GM23338 (cell line): ENCODE measurements at regions not wholly inside any gene's neighbourhood (a gene's known extent, or its start where the extent isn't known, plus 50 kb on each side); places are given as distances from the start of the nearest gene placed in this dataset.

Experiments
- ATAC-seq: fragments of 200-7000 bp; cut with Tn5 transposase; 3 replicates; pipeline ENCODE4 v1.9.1; 2020
- DNase-seq: peaks from one replicate; pipeline ENCODE4 v3.0.0-alpha.2; 2015; ENCODE audit warnings: low spot score
- H2AFZ ChIP-seq: fragments of 200-600 bp; sonication (generic); 2 replicates; pipeline ENCODE4 v1.8.0; 2016; ENCODE audit warnings: antibody characterized with exemption, mild to moderate bottlenecking, moderate library complexity
- H3F3A ChIP-seq: fragments of 200-600 bp; sonication (generic); replicated peaks from 2 replicates; pipeline ENCODE4 v1.8.0; 2017; ENCODE audit warnings: antibody characterized with exemption, mixed run types, low read depth
- H3K27ac ChIP-seq: fragments of 200-600 bp; sonication (generic); 2 replicates; pipeline ENCODE4 v1.6.1; 2016; ENCODE audit warnings: low read depth
- H3K27me3 ChIP-seq: fragments of 200-600 bp; sonication (generic); 2 replicates; pipeline ENCODE4 v1.8.0; 2016; ENCODE audit warnings: mild to moderate bottlenecking, mixed run types, moderate library complexity; ENCODE audit not compliant: insufficient read depth
- H3K36me3 ChIP-seq: fragments of 200-600 bp; sonication (generic); 2 replicates; pipeline ENCODE4 v1.8.0; 2016; ENCODE audit warnings: mild to moderate bottlenecking; ENCODE audit not compliant: insufficient read depth
- H3K4me1 ChIP-seq: fragments of 200-600 bp; sonication (generic); 2 replicates; pipeline ENCODE4 v1.8.0; 2016; ENCODE audit warnings: mild to moderate bottlenecking, moderate library complexity; ENCODE audit not compliant: insufficient read depth
- H3K4me2 ChIP-seq: fragments of 200-600 bp; sonication (generic); 2 replicates; pipeline ENCODE4 v1.7.1; 2017; ENCODE audit warnings: mixed run types
- H3K4me3 ChIP-seq: fragments of 200-600 bp; sonication (generic); 2 replicates; pipeline ENCODE4 v1.6.1; 2016; ENCODE audit warnings: mixed run types
- H3K79me2 ChIP-seq: fragments of 200-600 bp; sonication (generic); replicated peaks from 2 replicates; pipeline ENCODE4 v1.8.0; 2017; ENCODE audit warnings: mild to moderate bottlenecking; ENCODE audit not compliant: insufficient read depth
- H3K9me2 ChIP-seq: fragments of 200-600 bp; sonication (generic); 2 replicates; pipeline ENCODE4 v1.8.0; 2017; ENCODE audit not compliant: insufficient read depth
- H4K20me1 ChIP-seq: fragments of 200-600 bp; sonication (generic); replicated peaks from 2 replicates; pipeline ENCODE4 v1.8.0; 2017; ENCODE audit warnings: mild to moderate bottlenecking; ENCODE audit not compliant: insufficient read depth
- H3K27ac Mint-ChIP-seq: 2 replicates; pipeline ENCODE4 v1.8.0; 2020; ENCODE audit warnings: inconsistent platforms, mild to moderate bottlenecking, moderate library complexity, mixed read lengths
- H3K27me3 Mint-ChIP-seq: 3 replicates; pipeline ENCODE4 v1.8.0; 2022; ENCODE audit warnings: low read depth, mild to moderate bottlenecking, moderate library complexity, mixed read lengths, inconsistent platforms; ENCODE audit not compliant: insufficient read depth, poor library complexity
- H3K36me3 Mint-ChIP-seq: 3 replicates; pipeline ENCODE4 v1.8.0; 2021; ENCODE audit warnings: low read depth, mild to moderate bottlenecking, inconsistent platforms, moderate library complexity, mixed read lengths
- H3K4me1 Mint-ChIP-seq: 3 replicates; pipeline ENCODE4 v1.8.0; 2020; ENCODE audit warnings: mild to moderate bottlenecking, inconsistent platforms, mixed read lengths
- H3K4me3 Mint-ChIP-seq: 3 replicates; pipeline ENCODE4 v1.8.0; 2021; ENCODE audit warnings: moderate library complexity, mild to moderate bottlenecking, inconsistent platforms, mixed read lengths
- H3K9me3 Mint-ChIP-seq: 3 replicates; pipeline ENCODE4 v1.8.0; 2020; ENCODE audit warnings: moderate library complexity, mild to moderate bottlenecking, inconsistent platforms, mixed read lengths
- CREB1 ChIP-seq: fragments of 250-450 bp; sonication (Bioruptor Pico); IDR thresholded peaks from 2 replicates; pipeline ENCODE4 v1.5.0; 2020; ENCODE audit warnings: low read depth, mild to moderate bottlenecking, moderate library complexity
- CTCF ChIP-seq, 2 experiments: fragments of 200-600 bp in 1 of 2; sonication (generic) in 1 of 2; conservative IDR thresholded peaks; 2 replicates each; pipeline versions ENCODE4 v1.5.1 to v1.6.1; 2016 to 2017; ENCODE audit warnings: antibody characterized with exemption in 2 of 2, low read depth in 2 of 2, mild to moderate bottlenecking in 2 of 2, moderate library complexity in 1 of 2
- ETS1 ChIP-seq: IDR thresholded peaks from 2 replicates; pipeline ENCODE4 v1.6.1; 2016; ENCODE audit warnings: antibody characterized with exemption
- EZH2 ChIP-seq: fragments of 200-600 bp; sonication (generic); IDR thresholded peaks from one replicate; pipeline ENCODE4 v1.8.0; 2017; ENCODE audit warnings: antibody characterized with exemption, mild to moderate bottlenecking, low read depth; ENCODE audit not compliant: unreplicated experiment
- EZH2phosphoT487 ChIP-seq: fragments of 200-600 bp; sonication (generic); IDR thresholded peaks from one replicate; pipeline ENCODE4 v1.8.1; 2018; ENCODE audit warnings: antibody characterized with exemption; ENCODE audit not compliant: unreplicated experiment
- JUNB ChIP-seq: IDR thresholded peaks from one replicate; pipeline ENCODE4 v1.6.1; 2016; ENCODE audit warnings: antibody characterized with exemption; ENCODE audit not compliant: unreplicated experiment
- NANOG ChIP-seq: IDR thresholded peaks from 2 replicates; pipeline ENCODE4 v1.6.1; 2016; ENCODE audit warnings: antibody characterized with exemption, borderline replicate concordance
- POLR2AphosphoS5 ChIP-seq: IDR thresholded peaks from 2 replicates; pipeline ENCODE4 v1.6.1; 2016; ENCODE audit warnings: antibody characterized with exemption, low read depth
- REST ChIP-seq: IDR thresholded peaks from one replicate; pipeline ENCODE4 v1.6.1; 2018; ENCODE audit warnings: antibody characterized with exemption; ENCODE audit not compliant: unreplicated experiment
- STAT1 ChIP-seq: IDR thresholded peaks from one replicate; pipeline ENCODE4 v1.6.1; 2016; ENCODE audit warnings: antibody characterized with exemption; ENCODE audit not compliant: unreplicated experiment
- ZNF114 ChIP-seq: fragments of 250-450 bp; sonication (Bioruptor Pico); IDR thresholded peaks from 2 replicates; pipeline ENCODE4 v1.5.0; 2020; ENCODE audit warnings: mild to moderate bottlenecking, moderate library complexity
- ZNF331 ChIP-seq: fragments of 250-450 bp; sonication (Bioruptor Pico); IDR thresholded peaks from 2 replicates; pipeline ENCODE4 v1.5.0; 2020; ENCODE audit warnings: low read depth, mild to moderate bottlenecking, moderate library complexity
- ZNF462 ChIP-seq: fragments of 250-450 bp; sonication (Bioruptor Pico); IDR thresholded peaks from 2 replicates; pipeline ENCODE4 v1.5.0; 2020; ENCODE audit warnings: mild to moderate bottlenecking, moderate library complexity

- Histone ChIP-seq H3K27ac (no peak overlapping the region), H3K79me2 (no peaks in the 10 kb centered on the region), H3F3A (no peaks in the 10 kb centered on the region), H3K4me2 (no peak overlapping the region), H3K4me3 (no peak overlapping the region), H3K9me2 (peaks cover 14% of the 10 kb centered on the region), H4K20me1 (no peaks in the 10 kb centered on the region), H2AFZ (no peak overlapping the region), H3K4me1 (no peaks in the 10 kb centered on the region), H3K36me3 (no peaks in the 10 kb centered on the region; the same call in 1 of the 2 replicates), H3K27me3 (no peaks in the 10 kb centered on the region)
- peaks cover 3% of the 10 kb centered on the region; the same call in 2 of the 3 replicates for H3K36me3 Mint-ChIP-seq
- no peak overlapping the region for H3K4me3 Mint-ChIP-seq
- H3K27ac Mint-ChIP-seq: no peak overlapping the region
- no peak for DNase-seq
- peaks cover 3% of the 10 kb centered on the region for H3K27me3 Mint-ChIP-seq
- peaks cover 11% of the 10 kb centered on the region; the same call in 2 of the 3 replicates for H3K9me3 Mint-ChIP-seq
- H3K4me1 Mint-ChIP-seq: 0 out of 3 replicates have a peak, but pooled peaks cover 2% of the 10 kb centered on the region
- ATAC-seq: no peak
- TF ChIP-seq CTCF (conservative IDR thresholded peaks at IDR 0.05; ENCODE audit: low read depth in 2 of 2) (no peak), ZNF114 (CRISPR knock-in tag) (no peak), EZH2phosphoT487 (no peak), NANOG (no peak), ZNF331 (CRISPR knock-in tag) (no peak), POLR2AphosphoS5 (no peak), REST (no peak), ZNF462 (CRISPR knock-in tag) (no peak), ETS1 (no peak), EZH2 (no peak), JUNB (no peak), CREB1 (CRISPR knock-in tag) (no peak), STAT1 (no peak)
These were observed 144.9 kb downstream of the TXNL1 start for GRCh38 chr18:56493531-56493930.
